CD4-positive, CD25-positive, alpha-beta regulatory T cell (primary cell): ENCODE measurements at regions not wholly inside any gene's neighbourhood (a gene's known extent, or its start where the extent isn't known, plus 50 kb on each side); places are given as distances from the start of the nearest gene placed in this dataset.
"Not testable (repeated sequence)": the region's sequence is repeated elsewhere in the genome, so short reads cannot be mapped to it uniquely, and the experiment has no call there.

ENCODE experiments used
- ATAC-seq, 2 donors: fragments of 150-1000 bp; cut with Tn5 transposase; one replicate each; pipeline ENCODE4 v1.10.0; 2021; ENCODE audit warnings: low read depth in 2 of 2, moderate number of reproducible peaks in 2 of 2, moderate library complexity in 1 of 2
- DNase-seq, 3 donors: peaks; one replicate each; pipeline versions ENCODE4 v3.0.0 to v3.0.0-alpha.2; 2012 to 2022; ENCODE audit warnings: mixed read lengths in 1 of 3
- H3K27ac ChIP-seq: one replicate; pipeline ENCODE4 v1.7.0; 2013; ENCODE audit warnings: mild to moderate bottlenecking, low read length; ENCODE audit not compliant: insufficient read depth, poor library complexity, severe bottlenecking
- H3K27me3 ChIP-seq: one replicate; pipeline ENCODE4 v1.7.0; 2013; ENCODE audit warnings: low read length; ENCODE audit not compliant: control insufficient read depth, insufficient read depth
- H3K36me3 ChIP-seq: one replicate; pipeline ENCODE4 v1.7.0; 2013; ENCODE audit warnings: mild to moderate bottlenecking, low read length, moderate library complexity; ENCODE audit not compliant: control insufficient read depth, insufficient read depth
- H3K4me1 ChIP-seq: 2 replicates; pipeline ENCODE4 v1.7.0; 2013; ENCODE audit warnings: mild to moderate bottlenecking, low read length; ENCODE audit not compliant: insufficient read depth, control insufficient read depth, poor library complexity, severe bottlenecking
- H3K4me3 ChIP-seq: one replicate; pipeline ENCODE4 v1.7.0; 2013; ENCODE audit warnings: low read depth, mild to moderate bottlenecking, low read length, moderate library complexity
- H3K9me3 ChIP-seq, 2 experiments: 1 replicate in 1 of 2; 2 replicates in 1 of 2; pipeline ENCODE4 v1.7.0; 2013; ENCODE audit warnings: low read length in 2 of 2, mild to moderate bottlenecking in 1 of 2, moderate library complexity in 1 of 2; ENCODE audit not compliant: control insufficient read depth in 2 of 2
- H3K27ac Mint-ChIP-seq, 3 donors: one replicate each; pipeline ENCODE4 v1.8.0; 2020 to 2022; ENCODE audit warnings: mild to moderate bottlenecking in 3 of 3, mixed read lengths in 3 of 3, moderate library complexity in 2 of 3
- H3K27me3 Mint-ChIP-seq: one replicate; pipeline ENCODE4 v1.8.0; 2022; ENCODE audit warnings: mild to moderate bottlenecking, mixed read lengths
- H3K36me3 Mint-ChIP-seq: one replicate; pipeline ENCODE4 v1.8.0; 2020; ENCODE audit warnings: mixed read lengths
- H3K4me1 Mint-ChIP-seq, 4 donors: one replicate each; pipeline ENCODE4 v1.8.0; 2020 to 2022; ENCODE audit warnings: mixed read lengths in 4 of 4, mild to moderate bottlenecking in 1 of 4
- H3K4me3 Mint-ChIP-seq, 4 donors: one replicate each; pipeline ENCODE4 v1.8.0; 2020 to 2022; ENCODE audit warnings: mild to moderate bottlenecking in 4 of 4, mixed read lengths in 4 of 4, moderate library complexity in 3 of 4
- H3K9me3 Mint-ChIP-seq, 7 donors: one replicate each; pipeline ENCODE4 v1.8.0; 2020 to 2022; ENCODE audit warnings: mixed read lengths in 7 of 7, mild to moderate bottlenecking in 3 of 7, moderate library complexity in 2 of 7

DNA sequence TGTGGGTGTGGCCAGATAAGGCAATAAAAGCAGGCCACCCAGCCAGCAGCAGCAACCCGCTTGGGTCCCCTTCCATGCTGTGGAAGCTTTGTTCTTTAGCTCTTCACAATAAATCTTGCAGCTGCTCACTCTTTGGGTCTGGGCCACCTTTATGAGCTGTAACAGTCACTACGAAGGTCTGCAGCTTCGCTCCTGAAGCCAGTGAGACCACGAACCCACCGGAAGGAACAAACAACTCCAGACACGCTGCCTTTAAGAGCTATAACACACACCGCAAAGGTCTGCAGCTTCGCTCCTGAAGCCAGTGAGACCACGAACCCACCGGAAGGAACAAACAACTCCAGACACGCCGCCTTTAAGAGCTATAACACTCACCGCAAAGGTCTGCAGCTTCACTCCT lies 172.1 kb upstream of the AGTR1 start:
- H3K27me3 ChIP-seq, ATAC-seq, H3K27ac ChIP-seq, H3K36me3 ChIP-seq, H3K4me1 ChIP-seq, H3K4me3 ChIP-seq, DNase-seq, H3K27me3 Mint-ChIP-seq, H3K4me3 Mint-ChIP-seq, H3K9me3 Mint-ChIP-seq, H3K9me3 ChIP-seq, H3K36me3 Mint-ChIP-seq, H3K27ac Mint-ChIP-seq, H3K4me1 Mint-ChIP-seq: not testable (repeated sequence)

DNA sequence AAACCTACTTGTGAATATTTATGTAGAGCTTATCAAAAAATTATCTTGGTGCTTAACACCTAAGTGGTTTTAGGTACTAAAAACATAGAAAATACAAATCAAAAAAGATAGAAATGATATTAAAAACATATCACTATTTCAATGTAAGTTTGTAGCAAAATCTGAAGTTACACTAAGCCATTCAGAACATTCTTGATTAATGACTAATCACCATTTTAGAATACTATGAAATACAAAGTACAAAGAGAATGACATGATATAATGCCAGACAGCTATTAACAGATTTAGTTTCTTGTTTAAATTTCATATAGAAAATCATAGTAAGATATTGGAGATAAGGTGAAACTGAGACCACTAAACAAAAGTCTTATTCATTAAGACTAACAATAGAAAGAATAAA lies 169.7 kb upstream of the AGTR1 start:
- H3K4me1 ChIP-seq: no peaks in the 10 kb centered on the region
- Mint-ChIP-seq H3K4me1 (no peaks in the 10 kb centered on the region), H3K9me3 (peaks cover 0 to 7% (median 5%) of the 10 kb centered on the region in 7 donors), H3K4me3 (no peak overlapping the region), H3K27ac (no peak overlapping the region), H3K36me3 (no peaks in the 10 kb centered on the region), H3K27me3 (no peaks in the 10 kb centered on the region)
- H3K4me3 ChIP-seq: no peak overlapping the region
- ATAC-seq (no peak), DNase-seq (no peak)
- no peak overlapping the region for H3K27ac ChIP-seq
- H3K36me3 ChIP-seq: no peaks in the 10 kb centered on the region
- no peaks in the 10 kb centered on the region for H3K27me3 ChIP-seq
- no peaks in the 10 kb centered on the region for H3K9me3 ChIP-seq

DNA sequence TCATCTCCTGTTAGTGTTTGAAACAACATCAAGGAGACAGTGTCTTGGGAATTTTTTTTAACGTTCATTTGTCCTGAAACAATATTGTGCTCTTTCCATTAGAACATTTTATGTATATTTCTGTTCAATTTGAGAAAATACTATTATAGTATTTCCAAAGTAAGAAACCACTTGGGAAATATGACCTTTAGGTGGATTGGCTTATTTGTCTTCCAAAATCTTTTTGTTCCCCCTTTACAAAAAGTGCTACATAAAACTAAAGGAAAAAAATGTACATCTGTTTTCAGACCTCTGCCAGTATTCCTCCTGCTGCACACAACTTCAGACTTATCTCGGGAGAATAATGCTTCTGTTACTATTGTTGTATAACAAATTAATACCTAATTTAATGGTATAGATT lies 165.9 kb upstream of the AGTR1 start:
- ATAC-seq (no peak), DNase-seq (no peak)
- Histone ChIP-seq H3K4me3 (no peak overlapping the region), H3K27me3 (no peaks in the 10 kb centered on the region), H3K9me3 (no peaks in the 10 kb centered on the region), H3K4me1 (no peaks in the 10 kb centered on the region), H3K27ac (no peak overlapping the region), H3K36me3 (no peaks in the 10 kb centered on the region)
- Mint-ChIP-seq H3K4me3 (no peak overlapping the region), H3K9me3 (peaks cover 0 to 4% (median 2%) of the 10 kb centered on the region in 7 donors), H3K27ac (no peak overlapping the region), H3K4me1 (no peaks in the 10 kb centered on the region), H3K27me3 (no peaks in the 10 kb centered on the region), H3K36me3 (no peaks in the 10 kb centered on the region)

DNA sequence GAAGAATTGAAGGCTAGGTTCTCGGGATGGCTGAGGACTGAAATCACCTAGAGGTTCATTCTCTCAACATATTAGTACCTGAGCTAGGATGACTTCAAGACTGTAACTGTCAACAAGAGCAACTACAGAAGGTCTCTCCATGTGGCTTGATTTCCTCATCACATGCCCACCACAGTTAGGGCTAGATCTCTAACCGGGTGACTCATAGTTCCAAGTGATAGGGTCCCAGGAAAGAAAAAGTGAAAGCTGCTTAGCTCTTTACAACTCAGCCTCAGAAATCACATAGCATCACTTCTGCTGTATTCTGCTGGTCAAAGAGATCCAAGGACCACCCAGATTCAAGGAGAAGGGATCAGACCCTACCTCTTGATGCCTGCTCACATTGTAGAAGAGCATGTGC lies 165.4 kb upstream of the AGTR1 start:
- no peak for ATAC-seq

GRCh38 chr3:148532774-148533173 lies 164.9 kb upstream of the AGTR1 start:
- no peak for DNase-seq
- Histone ChIP-seq H3K4me3 (no peak overlapping the region), H3K27ac (no peak overlapping the region), H3K9me3 (no peaks in the 10 kb centered on the region), H3K4me1 (no peaks in the 10 kb centered on the region), H3K27me3 (no peaks in the 10 kb centered on the region), H3K36me3 (no peaks in the 10 kb centered on the region)
- Mint-ChIP-seq H3K36me3 (no peaks in the 10 kb centered on the region), H3K27ac (no peak overlapping the region), H3K27me3 (no peaks in the 10 kb centered on the region), H3K4me3 (no peak overlapping the region), H3K4me1 (no peaks in the 10 kb centered on the region), H3K9me3 (peaks cover 0 to 4% (median 1%) of the 10 kb centered on the region in 7 donors)
- no peak for ATAC-seq

More for the DNA sequence above, 165.4 kb upstream of the AGTR1 start:
- no peaks in the 10 kb centered on the region for H3K27me3 Mint-ChIP-seq
- H3K9me3 ChIP-seq: no peaks in the 10 kb centered on the region
- no peaks in the 10 kb centered on the region for H3K27me3 ChIP-seq
- no peaks in the 10 kb centered on the region for H3K36me3 ChIP-seq
- H3K9me3 Mint-ChIP-seq: peaks cover 0 to 4% (median 1%) of the 10 kb centered on the region in 7 donors
- DNase-seq: no peak
- H3K4me3 ChIP-seq: no peak overlapping the region
- no peak overlapping the region for H3K27ac ChIP-seq
- H3K36me3 Mint-ChIP-seq: no peaks in the 10 kb centered on the region
- H3K4me1 ChIP-seq: no peaks in the 10 kb centered on the region
- no peaks in the 10 kb centered on the region for H3K4me1 Mint-ChIP-seq
- H3K27ac Mint-ChIP-seq: no peak overlapping the region
- no peak overlapping the region for H3K4me3 Mint-ChIP-seq

GRCh38 chr3:148534089-148534988 lies 163.4 kb upstream of the AGTR1 start:
- Mint-ChIP-seq H3K27me3 (no peaks in the 10 kb centered on the region), H3K4me3 (no peak overlapping the region), H3K9me3 (peaks cover 0 to 3% (median 0%) of the 10 kb centered on the region in 7 donors), H3K27ac (no peak overlapping the region), H3K4me1 (no peaks in the 10 kb centered on the region), H3K36me3 (no peaks in the 10 kb centered on the region)
- Histone ChIP-seq H3K4me3 (no peak overlapping the region), H3K4me1 (no peaks in the 10 kb centered on the region), H3K36me3 (no peaks in the 10 kb centered on the region), H3K27ac (no peak overlapping the region), H3K9me3 (no peaks in the 10 kb centered on the region), H3K27me3 (no peaks in the 10 kb centered on the region)
- ATAC-seq (no peak), DNase-seq (no peak)

DNA sequence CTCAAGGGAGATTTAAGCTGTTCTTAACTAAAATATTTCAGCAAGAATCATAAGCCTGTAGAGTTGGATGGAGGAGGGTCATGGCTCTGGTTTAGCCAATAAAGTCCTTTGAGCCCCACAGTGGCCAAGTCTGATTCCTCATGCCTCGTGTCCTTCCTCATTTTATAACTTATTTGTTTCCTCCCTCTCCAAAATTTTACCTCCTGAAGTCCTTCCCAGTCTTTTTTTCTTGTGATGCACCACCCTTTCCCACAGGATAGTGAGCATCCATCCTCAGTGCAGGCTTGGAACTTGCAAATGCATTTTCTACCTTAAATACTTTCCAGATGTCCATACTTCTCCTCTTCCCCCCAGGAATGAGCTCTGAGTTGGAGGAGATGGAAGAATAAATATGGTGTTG lies 162.7 kb upstream of the AGTR1 start:
- Mint-ChIP-seq H3K27me3 (no peaks in the 10 kb centered on the region), H3K4me3 (no peak overlapping the region), H3K4me1 (no peaks in the 10 kb centered on the region), H3K9me3 (peaks cover 0 to 3% (median 2%) of the 10 kb centered on the region in 7 donors), H3K27ac (no peak overlapping the region), H3K36me3 (no peaks in the 10 kb centered on the region)
- Histone ChIP-seq H3K27me3 (no peaks in the 10 kb centered on the region), H3K36me3 (no peaks in the 10 kb centered on the region), H3K4me3 (no peak overlapping the region), H3K4me1 (no peaks in the 10 kb centered on the region), H3K9me3 (no peaks in the 10 kb centered on the region), H3K27ac (no peak overlapping the region)
- ATAC-seq: no peak
- DNase-seq: no peak

GRCh38 chr3:148540266-148540665 lies 157.4 kb upstream of the AGTR1 start:
- ATAC-seq (no peak), DNase-seq (no peak)
- no peaks in the 10 kb centered on the region for H3K9me3 ChIP-seq
- H3K4me1 Mint-ChIP-seq: no peaks in the 10 kb centered on the region
- H3K36me3 Mint-ChIP-seq: no peaks in the 10 kb centered on the region
- no peak overlapping the region for H3K4me3 ChIP-seq
- H3K4me1 ChIP-seq: no peaks in the 10 kb centered on the region
- no peak overlapping the region for H3K27ac Mint-ChIP-seq
- H3K27ac ChIP-seq: no peak overlapping the region
- H3K36me3 ChIP-seq: no peaks in the 10 kb centered on the region
- peaks cover 0 to 6% (median 3%) of the 10 kb centered on the region in 7 donors for H3K9me3 Mint-ChIP-seq
- H3K4me3 Mint-ChIP-seq: no peak overlapping the region
- no peaks in the 10 kb centered on the region for H3K27me3 Mint-ChIP-seq
- H3K27me3 ChIP-seq: no peaks in the 10 kb centered on the region
